NCI-H748 (cell line): ENCODE measurements at regions not wholly inside any gene's neighbourhood (a gene's known extent, or its start where the extent isn't known, plus 50 kb on each side); places are given as distances from the start of the nearest gene placed in this dataset.

Experiments used
- DNase-seq: peaks from one replicate; lab custom pipeline; 2025; ENCODE audit not compliant: unreplicated experiment; lab: John Stamatoyannopoulos, UW

DNA sequence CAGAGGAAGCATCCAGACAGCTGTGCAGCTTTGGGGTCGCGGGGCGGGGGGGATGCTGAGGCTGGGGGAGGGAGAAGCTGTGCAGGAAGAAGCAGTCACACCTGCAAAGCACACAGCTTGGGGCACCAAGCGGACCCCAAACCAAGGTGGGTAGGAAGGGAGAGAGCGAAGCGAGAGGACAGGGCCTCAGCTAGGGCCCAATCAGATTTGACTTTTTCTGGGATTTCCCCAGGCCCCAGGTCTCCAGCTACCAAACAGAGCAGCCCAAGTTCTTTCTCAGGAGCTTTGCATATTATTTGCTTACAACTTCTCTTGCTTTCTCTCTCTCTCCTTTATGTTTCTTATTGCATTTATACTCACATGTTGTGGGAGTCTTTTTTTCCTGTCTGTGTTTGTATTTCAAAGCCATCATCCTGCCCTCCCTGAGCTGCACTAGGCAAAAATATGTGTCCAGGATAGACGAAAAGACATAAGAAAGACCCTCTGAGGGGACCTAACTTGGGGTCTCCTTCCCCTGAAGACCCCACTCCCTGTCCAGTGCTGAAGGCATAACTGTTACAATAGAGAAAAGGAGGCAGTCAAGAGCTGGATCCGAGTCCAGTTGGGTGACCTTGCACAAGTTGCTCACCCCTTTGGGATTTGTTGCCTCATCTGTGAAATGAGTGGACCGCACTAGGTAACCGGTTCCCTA is 50.6 kb upstream of the SMNDC1 start:
- DNase-seq, result no peak

DNA sequence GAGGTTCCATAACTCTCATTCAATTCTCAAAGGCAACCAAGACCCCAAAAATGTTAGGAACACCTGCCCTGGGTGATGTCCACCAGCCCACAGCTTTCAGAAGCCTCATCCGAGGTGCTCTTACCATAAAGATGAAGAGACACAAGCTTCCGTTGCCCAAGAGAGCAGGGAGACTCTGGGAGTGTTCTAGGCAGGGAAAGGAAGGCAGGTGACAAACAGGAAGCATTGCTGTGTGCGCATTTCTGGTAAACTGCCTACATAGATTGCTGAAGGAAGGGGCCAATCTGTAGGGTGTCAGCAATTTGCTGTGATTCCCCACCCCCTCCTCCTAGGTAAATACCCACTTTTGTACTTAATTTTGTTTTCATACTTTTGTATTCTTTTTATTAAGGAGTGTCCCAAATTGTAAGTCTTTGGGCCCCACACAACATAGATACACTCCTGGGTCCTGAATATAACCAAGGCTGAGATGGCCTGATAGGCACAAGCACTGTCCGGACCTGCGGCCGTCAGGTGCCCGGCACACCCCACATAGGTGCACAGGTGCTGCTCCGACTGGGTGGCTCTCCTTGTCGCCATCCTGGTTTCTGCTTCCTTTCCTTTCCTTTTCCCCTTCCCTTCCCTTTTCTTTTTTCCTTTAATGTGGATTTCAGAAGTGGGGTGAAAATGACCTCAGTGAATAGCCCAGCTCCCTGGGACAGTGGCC is 51.4 kb upstream of the SMNDC1 start:
- no peak for DNase-seq

DNA sequence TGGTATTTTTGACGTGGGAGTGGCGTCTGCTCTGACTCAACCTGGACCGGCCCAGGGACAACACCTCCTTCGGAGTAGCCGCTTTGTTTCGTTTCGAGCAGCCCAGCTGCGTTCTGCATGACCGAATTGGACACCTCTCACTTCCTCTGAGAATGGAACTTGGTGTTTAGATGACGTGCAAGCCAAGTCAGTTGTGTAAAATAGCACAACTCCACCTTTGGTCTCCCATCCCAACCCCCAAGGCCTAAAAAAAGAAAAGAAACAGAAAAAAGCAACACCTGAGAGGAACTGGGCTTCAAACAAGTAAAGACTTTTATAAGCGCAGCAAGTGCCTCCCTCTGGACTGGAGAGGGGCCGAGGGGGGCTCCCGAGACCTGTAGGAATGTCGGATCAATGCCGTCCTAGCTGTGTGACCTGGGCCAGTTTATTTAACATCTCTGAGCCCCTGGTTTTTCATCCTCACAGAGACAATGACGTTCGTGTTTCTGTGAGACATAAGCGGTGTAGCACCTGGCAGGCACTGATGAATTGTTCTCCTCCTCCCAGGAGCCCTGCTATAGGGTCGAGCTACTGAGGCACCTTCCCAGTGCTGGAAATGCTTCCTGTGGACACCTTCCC is 52.0 kb upstream of the SMNDC1 start:
- no peak for DNase-seq

DNA sequence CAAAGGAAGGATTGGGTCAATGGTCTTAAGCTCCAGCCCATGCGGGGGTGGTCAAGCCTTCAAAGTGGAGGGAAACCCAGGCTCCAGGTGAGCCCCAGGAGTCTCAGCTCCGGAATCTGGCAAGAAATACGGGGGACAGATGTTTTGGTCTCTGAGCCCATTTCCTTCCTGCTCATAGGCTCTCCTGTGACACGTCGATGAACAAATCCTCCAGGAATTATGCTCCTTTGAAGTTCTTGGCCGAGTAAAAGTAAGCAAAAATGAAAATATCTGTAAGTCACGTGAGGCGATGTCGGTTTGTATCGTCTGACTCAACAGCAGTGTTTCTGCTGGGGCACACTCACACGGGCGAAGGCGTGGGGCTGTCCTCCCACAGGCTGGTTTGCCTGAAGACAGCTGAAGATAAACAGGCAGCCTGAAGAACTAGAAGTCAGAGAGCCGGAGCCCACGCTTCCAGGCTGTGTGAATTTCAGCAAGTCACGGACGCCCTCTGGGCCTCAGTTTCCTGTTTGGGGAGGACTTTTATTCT is 52.6 kb upstream of the SMNDC1 start:
- DNase-seq, result no peak

DNA sequence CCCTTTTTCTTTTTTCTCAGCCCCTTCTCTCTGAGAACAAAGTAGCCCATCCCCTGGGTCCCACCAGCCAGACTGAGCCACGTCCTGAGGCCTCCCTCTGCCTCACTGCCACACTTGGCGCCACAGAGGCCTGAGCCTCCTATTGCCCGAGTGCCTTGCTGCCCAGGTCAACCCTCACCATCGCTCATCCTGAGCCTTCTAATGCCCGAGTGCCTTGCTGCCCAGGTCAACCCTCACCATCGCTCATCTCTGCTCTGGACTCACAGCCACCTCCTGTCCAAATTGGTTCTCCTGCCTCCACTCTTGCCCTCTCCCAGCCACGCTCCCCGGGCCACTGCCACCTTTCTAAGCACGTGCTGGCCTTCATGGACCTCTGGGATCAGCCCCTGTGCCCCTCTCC is 53.2 kb upstream of the SMNDC1 start:
- DNase-seq, result no peak

DNA sequence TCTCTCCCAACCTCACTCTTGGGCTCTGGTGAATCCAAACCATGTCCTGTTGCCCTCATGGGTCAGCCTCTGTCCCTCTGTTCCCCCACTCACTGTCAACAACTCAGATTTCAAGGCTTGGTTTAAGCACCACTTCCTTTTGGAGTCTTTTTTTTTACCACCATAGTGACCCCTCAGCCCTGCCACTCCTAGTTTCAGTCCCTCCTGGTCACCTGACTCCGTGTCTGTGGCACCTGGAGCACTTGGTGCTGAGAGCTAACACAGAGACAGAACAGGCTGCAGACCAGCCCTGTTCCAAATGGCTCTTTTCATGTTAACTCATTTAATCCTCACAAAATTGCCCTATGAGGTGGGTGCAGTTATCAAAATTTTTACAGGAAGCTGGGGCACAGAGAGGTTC is 53.6 kb upstream of the SMNDC1 start:
- no peak for DNase-seq

DNA sequence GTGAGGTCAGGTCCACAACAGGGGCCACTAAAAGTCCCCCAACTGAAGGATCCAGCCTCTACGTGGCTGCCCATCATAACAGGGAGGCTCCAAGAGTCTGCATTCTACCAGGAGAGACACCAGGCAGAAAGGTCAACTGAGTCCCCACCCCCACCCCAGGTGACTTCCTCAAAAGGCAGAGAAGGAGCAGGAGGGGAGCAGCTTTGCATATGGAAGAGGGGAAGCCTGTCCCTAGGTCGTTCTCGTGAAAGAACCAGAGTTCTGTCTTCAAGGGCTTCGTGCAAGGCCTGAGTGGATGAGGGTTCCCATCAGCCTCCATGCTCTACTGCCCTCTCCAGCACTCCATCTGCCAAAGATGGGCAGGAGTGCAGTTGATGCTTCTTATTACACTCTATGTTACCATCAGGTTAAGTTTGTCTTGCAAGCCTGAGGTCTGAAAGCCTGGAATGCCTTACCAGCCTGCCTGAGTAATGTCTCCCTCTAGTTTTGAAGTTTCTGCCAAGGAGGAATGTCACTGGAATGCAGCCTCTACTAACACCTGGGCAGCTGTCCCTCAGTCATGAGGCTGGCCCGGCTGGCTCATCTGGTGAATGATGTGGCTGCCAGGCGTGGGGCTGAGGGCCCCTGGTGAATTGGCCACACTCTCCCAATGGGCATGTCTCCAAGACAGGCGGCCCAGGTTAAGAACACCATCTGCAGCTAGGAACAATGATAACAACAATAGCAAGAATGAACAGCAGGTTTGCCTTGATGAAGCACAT is 54.3 kb upstream of the SMNDC1 start:
- no peak for DNase-seq

DNA sequence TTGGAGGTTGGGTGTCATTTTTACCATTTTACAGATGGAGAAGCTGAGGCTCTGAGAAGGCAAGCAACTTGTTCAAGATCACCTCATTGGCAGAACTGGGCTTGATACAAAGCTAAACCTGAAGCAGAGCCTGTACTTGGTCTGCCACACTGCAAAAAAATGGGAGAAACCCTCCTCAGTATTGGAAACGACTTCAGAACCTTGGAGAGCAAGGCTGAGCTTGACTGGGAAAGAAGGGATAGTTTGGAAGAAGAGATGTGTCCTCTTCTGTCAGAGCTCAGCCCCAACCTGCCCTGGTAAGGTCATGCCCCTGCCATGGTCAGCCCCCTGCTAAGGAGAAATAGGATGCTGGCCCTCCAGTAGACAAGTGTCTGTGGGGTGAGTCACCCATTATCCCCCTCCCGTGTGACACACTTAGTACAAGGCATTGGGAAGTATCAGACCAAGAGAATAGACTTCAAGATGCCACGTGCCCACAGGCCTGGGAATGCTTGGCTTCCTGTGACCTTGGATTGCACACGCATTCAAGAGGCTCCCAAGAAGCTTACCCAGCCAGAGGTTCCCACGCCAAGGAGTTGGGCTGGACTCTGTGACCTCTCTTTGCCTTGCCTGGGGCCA is 56.2 kb upstream of the SMNDC1 start:
- DNase-seq, result no peak

DNA sequence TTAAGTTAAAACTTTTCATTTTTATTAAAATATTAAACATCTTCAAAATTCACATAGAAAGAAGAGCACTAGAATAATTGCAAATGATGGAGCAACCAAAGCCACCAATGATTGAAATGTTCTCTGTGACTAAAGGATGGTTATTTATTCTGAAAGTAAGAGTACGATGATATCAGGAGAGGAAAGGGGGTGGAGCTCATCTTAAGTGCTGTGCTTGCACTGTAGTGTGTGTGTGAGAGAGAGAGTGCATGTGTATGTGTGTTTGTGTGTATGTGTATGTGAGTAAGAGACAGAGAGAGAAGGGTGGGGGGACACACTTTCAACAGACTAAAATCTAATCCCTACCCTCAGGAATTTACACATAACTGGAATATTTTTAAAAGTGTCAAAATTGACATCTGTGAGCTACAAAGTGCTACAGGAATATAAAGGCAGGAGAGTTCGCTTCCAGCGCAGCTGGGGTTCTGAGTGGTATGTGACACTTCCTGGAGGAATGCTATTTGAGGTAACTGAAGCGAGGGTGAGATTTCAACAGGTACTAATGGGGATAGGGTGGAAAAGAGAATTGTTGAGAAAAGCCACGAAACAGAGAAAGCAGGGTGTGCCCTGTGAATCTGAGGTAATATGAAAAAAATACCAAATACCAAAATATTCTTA is 57.2 kb upstream of the SMNDC1 start:
- DNase-seq, result no peak

DNA sequence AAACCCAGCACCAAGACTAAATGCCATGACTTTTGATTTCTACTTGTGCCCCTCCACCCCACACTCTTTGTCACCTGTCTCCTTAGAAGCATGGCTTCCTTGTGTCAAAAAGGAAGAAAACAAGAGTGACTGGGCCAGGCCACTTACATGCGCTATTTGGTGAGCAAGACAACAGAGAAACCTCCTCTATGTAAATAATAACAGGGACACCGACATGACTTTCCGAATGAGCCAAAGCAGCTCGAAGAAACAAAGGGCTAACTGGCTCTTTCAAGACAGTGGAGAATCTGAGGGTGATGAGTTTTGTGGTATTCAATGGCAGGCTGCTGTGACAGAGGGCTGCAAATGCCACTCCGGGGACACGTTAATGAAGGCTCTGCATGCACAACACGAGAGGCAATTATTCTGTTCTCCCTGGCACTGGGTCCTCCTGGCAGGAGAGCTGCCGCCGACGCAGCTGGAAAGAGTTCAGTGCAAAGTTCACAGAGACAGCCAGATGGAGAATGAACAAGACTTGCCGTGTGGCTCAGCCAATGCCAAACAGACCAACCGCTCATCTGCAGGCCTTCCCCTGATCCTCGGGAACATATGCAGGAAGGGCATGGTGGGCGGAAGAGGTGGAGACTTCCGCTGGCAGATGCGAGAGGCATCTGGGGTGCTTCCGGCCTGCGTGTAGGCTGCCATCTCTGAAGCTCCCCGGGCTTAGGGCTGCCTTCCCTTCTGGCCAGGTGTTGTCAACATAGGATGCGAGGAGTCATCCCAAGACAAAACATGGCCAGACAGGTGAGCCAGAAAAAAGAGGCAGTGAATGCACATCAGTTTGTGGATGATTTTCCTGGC is 59.1 kb upstream of the SMNDC1 start:
- no peak for DNase-seq

DNA sequence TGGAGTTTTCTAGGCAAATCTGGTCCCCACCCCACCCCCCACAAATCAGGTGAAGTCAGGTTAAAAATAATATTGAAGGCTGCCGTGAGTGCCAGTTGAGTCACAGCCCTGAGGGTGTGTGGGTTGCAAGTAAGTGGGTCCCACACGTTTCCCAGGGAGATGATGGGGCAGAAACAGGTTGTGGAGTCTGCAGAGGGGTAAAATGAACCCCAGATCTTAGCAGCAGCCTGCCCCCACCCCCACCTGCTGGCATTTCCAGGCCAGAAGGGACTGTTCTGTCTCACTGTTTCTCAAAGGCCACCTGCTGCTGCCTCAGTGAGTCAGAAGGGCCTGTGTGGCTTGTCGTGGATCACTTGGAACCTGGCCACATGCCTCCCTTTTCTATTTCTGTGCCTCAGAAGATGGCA is 59.8 kb upstream of the SMNDC1 start:
- no peak for DNase-seq

DNA sequence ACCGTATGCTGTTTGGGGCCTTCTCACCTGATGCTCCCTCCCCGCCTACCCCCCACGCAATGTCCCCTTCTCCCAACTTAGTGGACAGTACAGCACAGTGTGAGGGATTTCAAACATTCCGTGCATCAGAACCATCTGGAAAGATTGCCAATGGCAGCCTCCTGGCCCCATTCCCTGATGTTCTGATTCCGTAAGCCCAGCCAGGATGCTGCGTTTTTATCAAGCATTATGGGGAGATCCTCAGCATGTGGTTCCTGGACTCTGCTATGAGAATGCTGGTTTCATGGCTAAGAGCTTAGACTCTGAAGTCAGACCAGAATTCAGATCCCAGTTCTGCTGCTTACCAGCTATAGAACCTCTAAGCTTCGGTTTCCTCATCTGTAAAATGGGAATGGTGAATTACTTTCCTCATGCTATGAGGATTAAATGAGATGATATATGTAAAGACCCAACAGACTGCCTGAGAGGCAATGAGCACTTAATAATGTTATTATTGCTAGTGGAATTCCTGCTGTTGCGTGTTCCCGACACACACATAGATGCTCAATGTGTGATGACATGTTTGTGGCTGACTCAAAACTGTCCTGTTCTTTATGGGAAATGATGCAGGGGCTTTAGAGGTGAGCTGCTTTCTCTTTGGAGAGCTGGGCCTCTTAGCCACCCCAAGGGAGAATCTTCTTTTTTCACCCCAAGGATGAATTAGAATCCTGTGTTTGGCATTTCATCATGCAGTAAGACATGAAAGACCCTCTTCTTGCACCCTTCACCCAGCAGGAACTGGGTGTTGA is 60.8 kb upstream of the SMNDC1 start:
- DNase-seq, result no peak

DNA sequence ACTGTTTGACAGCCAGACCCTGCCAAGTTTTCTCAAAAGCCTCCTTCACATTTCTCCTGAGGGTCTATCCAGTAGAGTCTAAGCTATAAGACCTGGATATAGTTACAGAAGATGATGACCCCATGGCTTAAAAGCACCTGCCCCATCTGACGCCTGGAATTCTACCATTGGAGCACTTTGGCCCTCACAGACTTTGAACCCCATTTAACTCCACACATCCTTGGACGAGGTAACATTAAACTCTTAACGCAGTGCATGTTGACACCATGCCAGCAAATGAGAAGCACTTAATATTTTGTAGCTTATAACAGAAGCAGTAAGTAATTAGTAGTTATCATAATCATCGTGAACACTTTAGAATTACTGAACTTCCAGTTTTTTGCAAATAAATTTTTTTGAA is 61.9 kb upstream of the SMNDC1 start:
- DNase-seq, result no peak

DNA sequence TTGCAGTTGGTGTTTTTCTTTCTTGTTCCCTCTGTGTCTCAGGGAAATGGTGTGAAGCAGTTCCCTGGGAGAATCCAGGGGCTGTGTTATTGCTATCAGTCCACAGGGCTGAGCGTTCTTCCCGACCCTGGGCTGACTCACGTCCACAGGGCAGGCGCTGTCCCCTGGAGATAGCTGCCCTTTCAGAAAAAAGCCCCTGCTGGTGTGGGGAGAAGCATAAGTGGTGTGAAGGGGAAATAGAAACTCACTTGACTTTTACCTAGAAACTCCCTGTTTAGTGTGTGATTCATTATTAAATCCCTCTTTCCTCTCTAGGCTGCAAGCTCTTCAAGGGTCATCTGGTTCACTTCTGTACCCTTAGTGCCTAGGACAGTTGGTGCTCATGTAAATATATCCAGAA is 63.3 kb upstream of the SMNDC1 start:
- no peak for DNase-seq

DNA sequence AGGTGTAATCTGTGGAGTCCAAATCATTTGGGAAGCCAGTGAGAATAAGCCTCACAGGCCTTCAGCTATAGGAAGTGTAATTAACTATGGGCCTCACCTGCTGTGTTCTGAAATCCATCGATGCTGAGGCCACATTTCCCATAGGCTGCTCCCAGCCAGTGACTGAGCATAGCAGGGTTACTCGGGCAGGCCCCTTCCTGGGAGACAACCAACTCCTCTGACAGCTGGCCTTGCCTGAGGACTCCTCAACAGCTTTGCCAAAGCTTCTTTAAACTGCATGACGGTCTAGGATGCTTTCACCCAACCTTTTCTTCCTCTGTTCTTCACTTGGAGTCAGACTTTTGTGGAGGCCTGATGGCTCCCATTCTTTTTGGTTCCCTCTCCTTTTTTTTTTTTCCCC is 63.8 kb upstream of the SMNDC1 start:
- DNase-seq, result no peak

DNA sequence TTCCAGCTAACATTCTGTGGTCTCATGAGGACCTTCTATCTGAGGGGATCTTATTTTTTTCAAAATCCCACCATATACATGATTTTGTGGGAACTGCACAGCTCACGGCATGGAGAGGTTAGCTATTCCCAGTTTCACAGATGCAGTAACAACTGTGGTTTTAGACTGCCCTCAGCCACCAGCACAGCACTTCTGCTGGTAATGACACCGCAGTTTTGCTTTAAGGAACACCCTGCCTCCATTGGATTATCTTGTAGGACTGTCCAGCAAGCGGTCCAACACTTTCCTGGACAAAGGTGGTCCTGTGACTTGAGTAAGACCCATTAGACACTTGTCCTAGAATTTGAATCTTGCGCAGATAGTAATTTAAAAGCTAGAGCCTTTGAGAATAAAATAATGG is 65.3 kb upstream of the SMNDC1 start:
- DNase-seq, result no peak

DNA sequence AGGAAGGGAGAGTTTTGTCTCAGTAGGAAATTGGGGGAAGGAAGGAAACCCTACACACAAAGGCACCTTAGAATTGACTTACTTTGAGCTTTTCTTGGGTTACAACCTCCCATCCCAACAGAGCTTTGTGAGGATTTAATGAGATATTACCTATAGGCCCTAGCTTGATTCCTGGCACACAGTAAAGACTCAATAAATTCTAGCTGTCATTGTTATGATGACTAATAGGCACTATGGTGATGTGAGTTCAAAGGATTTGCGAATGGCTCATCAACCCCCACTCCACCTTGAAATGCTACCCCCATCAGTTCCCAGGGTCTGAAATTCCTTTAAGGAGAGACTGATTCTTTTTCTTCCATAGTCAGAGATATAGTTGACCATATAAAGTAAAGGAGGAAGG is 67.9 kb upstream of the SMNDC1 start:
- no peak for DNase-seq

DNA sequence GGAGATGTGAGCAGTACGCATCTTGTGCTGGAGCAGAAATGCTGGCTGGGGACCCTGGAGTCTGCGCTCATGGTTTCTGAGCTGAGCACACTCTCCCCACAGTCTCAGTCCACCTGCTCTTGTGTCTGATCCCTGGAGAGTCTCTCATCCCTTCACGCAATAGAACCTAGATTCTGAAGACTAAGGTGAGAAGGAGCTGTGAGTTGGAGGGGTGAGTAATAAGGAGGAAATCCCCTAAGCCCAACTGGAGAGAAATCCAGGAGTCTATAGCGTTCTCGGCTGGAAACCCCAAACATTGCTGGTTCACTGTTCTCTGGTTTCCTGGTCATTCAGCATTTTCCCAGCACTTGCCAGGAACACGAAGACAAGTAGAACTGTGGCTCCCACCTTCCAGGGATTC is 68.3 kb upstream of the SMNDC1 start:
- no peak for DNase-seq
